ENCODE measurements at regions not wholly inside any gene's neighbourhood (a gene's known extent, or its start where the extent isn't known, plus 50 kb on each side); places are given as distances from the start of the nearest gene placed in this dataset.

GRCh38 chr17:72304859-72305258 lies 184.0 kb downstream of the SOX9 start:
- no peak overlapping the region for H3K27ac Mint-ChIP-seq
- no peaks in the 10 kb centered on the region for H3K9me3 ChIP-seq (ENCODE audit: control insufficient read depth in 2 of 2, low read length in 2 of 2)
- no peaks in the 10 kb centered on the region for H3K27me3 ChIP-seq (ENCODE audit: control insufficient read depth, insufficient read depth, low read length)
- H3K9me3 Mint-ChIP-seq, result no peaks in the 10 kb centered on the region
- H3K4me3 ChIP-seq (ENCODE audit: low read depth, low read length), result no peak overlapping the region
- DNase-seq (no peak), ATAC-seq (ENCODE audit: low read depth in 2 of 2) (no peak)
- H3K4me1 ChIP-seq (ENCODE audit: control insufficient read depth, insufficient read depth, low read length, poor library complexity, severe bottlenecking), result no peaks in the 10 kb centered on the region
- H3K4me3 Mint-ChIP-seq, result no peak overlapping the region
- H3K27me3 Mint-ChIP-seq, result no peaks in the 10 kb centered on the region
- no peaks in the 10 kb centered on the region for H3K36me3 ChIP-seq (ENCODE audit: control insufficient read depth, insufficient read depth, low read length)
- H3K27ac ChIP-seq (ENCODE audit: insufficient read depth, low read length, poor library complexity, severe bottlenecking), result no peak overlapping the region
- H3K4me1 Mint-ChIP-seq, result no peaks in the 10 kb centered on the region
- H3K36me3 Mint-ChIP-seq, result no peaks in the 10 kb centered on the region

GRCh38 chr17:72305472-72305871 lies 184.7 kb downstream of the SOX9 start:
- ATAC-seq (ENCODE audit: low read depth in 2 of 2) (no peak), DNase-seq (no peak)
- Histone ChIP-seq H3K9me3 (ENCODE audit: control insufficient read depth in 2 of 2, low read length in 2 of 2) (no peaks in the 10 kb centered on the region), H3K4me3 (ENCODE audit: low read depth, low read length) (no peak overlapping the region), H3K36me3 (ENCODE audit: control insufficient read depth, insufficient read depth, low read length) (no peaks in the 10 kb centered on the region), H3K27me3 (ENCODE audit: control insufficient read depth, insufficient read depth, low read length) (no peaks in the 10 kb centered on the region), H3K4me1 (ENCODE audit: control insufficient read depth, insufficient read depth, low read length, poor library complexity, severe bottlenecking) (no peaks in the 10 kb centered on the region), H3K27ac (ENCODE audit: insufficient read depth, low read length, poor library complexity, severe bottlenecking) (no peak overlapping the region)
- H3K4me3 Mint-ChIP-seq, result no peak overlapping the region
- H3K36me3 Mint-ChIP-seq, result no peaks in the 10 kb centered on the region
- no peak overlapping the region for H3K27ac Mint-ChIP-seq
- no peaks in the 10 kb centered on the region for H3K9me3 Mint-ChIP-seq
- no peaks in the 10 kb centered on the region for H3K4me1 Mint-ChIP-seq
- H3K27me3 Mint-ChIP-seq, result no peaks in the 10 kb centered on the region

DNA sequence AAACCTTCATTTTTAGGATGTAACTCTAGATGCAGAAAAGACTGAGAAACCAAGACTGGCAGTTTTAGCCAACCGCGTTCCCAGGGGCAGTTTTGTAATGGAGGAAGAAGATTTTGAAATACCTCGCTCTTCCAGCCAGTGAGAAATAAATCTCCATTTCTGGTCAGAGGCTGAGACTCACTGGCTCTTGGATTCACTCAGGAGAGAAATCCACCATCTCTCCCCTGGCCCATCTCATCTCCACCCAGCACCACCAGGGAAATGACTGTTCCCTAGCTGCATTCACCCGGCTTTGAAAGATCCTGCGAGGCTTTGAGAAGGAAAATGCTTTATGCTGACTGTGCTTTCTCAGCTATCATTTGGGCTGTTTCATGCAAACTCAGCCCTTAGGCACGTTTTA lies 185.2 kb downstream of the SOX9 start:
- Mint-ChIP-seq H3K27me3 (no peaks in the 10 kb centered on the region), H3K4me1 (no peaks in the 10 kb centered on the region), H3K36me3 (no peaks in the 10 kb centered on the region), H3K27ac (no peak overlapping the region), H3K4me3 (no peak overlapping the region), H3K9me3 (no peaks in the 10 kb centered on the region)
- Histone ChIP-seq H3K27me3 (ENCODE audit: control insufficient read depth, insufficient read depth, low read length) (no peaks in the 10 kb centered on the region), H3K27ac (ENCODE audit: insufficient read depth, low read length, poor library complexity, severe bottlenecking) (no peak overlapping the region), H3K36me3 (ENCODE audit: control insufficient read depth, insufficient read depth, low read length) (no peaks in the 10 kb centered on the region), H3K4me3 (ENCODE audit: low read depth, low read length) (no peak overlapping the region), H3K4me1 (ENCODE audit: control insufficient read depth, insufficient read depth, low read length, poor library complexity, severe bottlenecking) (no peaks in the 10 kb centered on the region), H3K9me3 (ENCODE audit: control insufficient read depth in 2 of 2, low read length in 2 of 2) (no peaks in the 10 kb centered on the region)
- ATAC-seq (ENCODE audit: low read depth in 2 of 2) (no peak), DNase-seq (no peak)

DNA sequence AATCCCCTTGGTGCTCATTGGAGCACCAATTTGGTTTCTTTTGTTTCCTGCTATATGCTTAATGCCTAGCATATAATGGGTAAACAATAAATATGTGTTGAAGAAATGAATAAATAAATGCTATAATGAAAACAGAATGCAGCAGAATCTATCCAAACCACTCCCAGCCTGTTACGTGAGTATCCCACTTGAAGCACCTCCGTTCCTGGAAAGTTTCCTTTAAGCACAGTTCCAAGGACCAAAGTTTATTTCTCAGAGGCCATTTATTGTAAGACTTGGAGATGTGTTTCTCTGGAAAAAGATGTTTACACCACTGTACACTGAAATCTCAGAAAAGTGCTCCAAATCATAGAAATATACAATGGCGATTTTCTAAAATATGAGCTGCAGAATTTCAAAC lies 187.0 kb downstream of the SOX9 start:
- ATAC-seq (ENCODE audit: low read depth in 2 of 2) (no peak), DNase-seq (no peak)
- Mint-ChIP-seq H3K9me3 (no peaks in the 10 kb centered on the region), H3K27me3 (no peaks in the 10 kb centered on the region), H3K4me1 (no peaks in the 10 kb centered on the region), H3K27ac (no peak overlapping the region), H3K36me3 (no peaks in the 10 kb centered on the region), H3K4me3 (no peak overlapping the region)
- Histone ChIP-seq H3K4me3 (ENCODE audit: low read depth, low read length) (no peak overlapping the region), H3K4me1 (ENCODE audit: control insufficient read depth, insufficient read depth, low read length, poor library complexity, severe bottlenecking) (no peaks in the 10 kb centered on the region), H3K9me3 (ENCODE audit: control insufficient read depth in 2 of 2, low read length in 2 of 2) (no peaks in the 10 kb centered on the region), H3K27me3 (ENCODE audit: control insufficient read depth, insufficient read depth, low read length) (no peaks in the 10 kb centered on the region), H3K36me3 (ENCODE audit: control insufficient read depth, insufficient read depth, low read length) (no peaks in the 10 kb centered on the region), H3K27ac (ENCODE audit: insufficient read depth, low read length, poor library complexity, severe bottlenecking) (no peak overlapping the region)

DNA sequence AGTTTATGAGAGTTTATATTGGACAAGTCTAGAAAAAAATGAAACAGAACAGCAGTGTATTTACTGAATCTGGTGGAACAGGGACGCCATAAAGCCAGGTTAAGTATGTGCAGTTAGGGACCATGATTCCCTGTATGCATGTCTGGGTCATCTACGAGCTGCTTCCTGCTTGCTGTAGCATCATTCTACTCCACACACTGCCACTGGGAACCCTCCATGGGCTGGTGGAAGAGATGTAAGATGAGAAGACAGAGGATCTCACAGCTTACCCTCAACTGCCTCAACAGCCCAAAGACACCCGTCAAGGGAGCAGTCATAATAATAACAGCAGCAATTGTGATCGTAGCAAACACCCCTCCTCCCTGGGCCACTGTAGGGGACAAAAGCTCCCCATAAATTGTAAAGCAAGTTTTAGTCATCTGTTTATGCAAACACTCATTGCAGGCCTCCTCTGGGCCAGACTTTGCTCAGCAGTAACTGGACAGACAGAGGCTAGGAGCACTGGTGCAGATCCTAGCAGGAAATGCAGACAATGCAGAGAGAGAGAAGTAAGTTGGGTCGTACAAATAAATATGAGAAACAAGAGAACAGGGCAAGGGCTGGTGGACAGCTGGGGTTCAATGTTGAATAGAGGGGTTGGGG lies 188.0 kb downstream of the SOX9 start:
- Mint-ChIP-seq H3K9me3 (no peaks in the 10 kb centered on the region), H3K4me1 (no peaks in the 10 kb centered on the region), H3K36me3 (no peaks in the 10 kb centered on the region), H3K27me3 (no peaks in the 10 kb centered on the region), H3K27ac (peak overlapping the region in 1 of 3 donors; percentile 81), H3K4me3 (no peak overlapping the region)
- ATAC-seq (ENCODE audit: low read depth in 2 of 2), result no peak
- H3K9me3 ChIP-seq (ENCODE audit: control insufficient read depth in 2 of 2, low read length in 2 of 2), result no peaks in the 10 kb centered on the region
- no peak overlapping the region for H3K4me3 ChIP-seq (ENCODE audit: low read depth, low read length)
- no peaks in the 10 kb centered on the region for H3K36me3 ChIP-seq (ENCODE audit: control insufficient read depth, insufficient read depth, low read length)
- no peak for DNase-seq
- no peaks in the 10 kb centered on the region for H3K4me1 ChIP-seq (ENCODE audit: control insufficient read depth, insufficient read depth, low read length, poor library complexity, severe bottlenecking)
- no peaks in the 10 kb centered on the region for H3K27me3 ChIP-seq (ENCODE audit: control insufficient read depth, insufficient read depth, low read length)
- no peak overlapping the region for H3K27ac ChIP-seq (ENCODE audit: insufficient read depth, low read length, poor library complexity, severe bottlenecking)

DNA sequence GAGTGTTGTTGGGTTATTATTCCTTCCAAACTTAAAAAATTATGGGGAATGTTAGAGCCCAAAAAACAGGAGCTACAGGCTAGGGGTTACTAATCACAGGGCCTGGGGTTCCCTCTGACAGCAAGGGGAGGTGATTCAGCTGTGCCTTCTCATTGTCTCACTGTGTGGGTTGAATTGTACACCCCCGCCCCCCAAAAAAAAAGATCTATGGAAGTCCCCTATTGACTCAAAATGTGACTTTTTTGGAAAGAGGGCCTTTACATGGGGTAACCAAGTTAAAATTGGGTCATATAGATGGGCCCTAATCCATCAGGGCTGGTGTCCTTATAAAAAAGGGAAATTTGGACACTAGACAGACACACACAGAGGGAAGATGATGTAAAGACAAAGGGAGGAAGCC lies 190.2 kb downstream of the SOX9 start:
- Histone ChIP-seq H3K4me1 (ENCODE audit: control insufficient read depth, insufficient read depth, low read length, poor library complexity, severe bottlenecking) (no peaks in the 10 kb centered on the region), H3K27ac (ENCODE audit: insufficient read depth, low read length, poor library complexity, severe bottlenecking) (no peak overlapping the region), H3K36me3 (ENCODE audit: control insufficient read depth, insufficient read depth, low read length) (no peaks in the 10 kb centered on the region), H3K27me3 (ENCODE audit: control insufficient read depth, insufficient read depth, low read length) (no peaks in the 10 kb centered on the region), H3K9me3 (ENCODE audit: control insufficient read depth in 2 of 2, low read length in 2 of 2) (no peaks in the 10 kb centered on the region), H3K4me3 (ENCODE audit: low read depth, low read length) (no peak overlapping the region)
- Mint-ChIP-seq H3K4me3 (no peak overlapping the region), H3K36me3 (no peaks in the 10 kb centered on the region), H3K27ac (no peak overlapping the region), H3K4me1 (no peaks in the 10 kb centered on the region), H3K9me3 (peaks cover 0 to 2% (median 0%) of the 10 kb centered on the region in 7 donors), H3K27me3 (no peaks in the 10 kb centered on the region)
- no peak for ATAC-seq (ENCODE audit: low read depth in 2 of 2)
- DNase-seq, result no peak

DNA sequence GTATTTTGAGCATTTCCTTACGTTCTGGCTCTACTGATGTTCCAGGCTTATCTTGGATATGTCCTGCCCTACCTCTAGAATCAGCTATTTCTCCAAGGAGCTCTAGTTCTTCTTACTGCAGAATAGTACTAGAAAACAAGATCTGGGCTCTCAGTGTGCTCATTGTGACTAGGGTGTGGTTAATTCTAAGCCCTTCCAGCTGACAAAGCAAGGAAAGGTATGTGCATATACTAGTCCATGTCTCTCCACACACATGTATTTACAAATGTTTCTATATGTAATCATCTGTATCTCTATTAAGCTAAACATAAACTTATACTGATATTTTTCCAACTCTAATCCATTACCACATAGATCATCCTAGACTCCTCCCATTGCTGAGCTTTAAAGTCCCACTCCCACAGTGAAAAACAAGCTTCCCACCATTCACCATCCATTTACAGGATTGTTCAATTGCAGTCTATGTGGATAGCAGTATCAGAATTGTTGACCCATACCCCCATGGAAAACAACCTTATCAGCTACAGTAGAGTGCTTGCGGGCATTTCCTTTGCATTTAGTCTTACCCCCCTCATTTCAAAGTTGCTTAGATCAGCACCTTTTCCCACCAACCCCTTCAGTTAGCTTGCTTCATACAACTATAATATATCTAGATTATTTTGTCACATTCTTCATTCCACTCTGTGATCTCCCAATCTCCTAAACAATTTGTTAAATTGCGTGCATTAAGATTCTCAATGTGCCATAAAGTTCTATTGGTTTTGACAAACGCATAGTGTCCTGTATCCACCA lies 194.5 kb downstream of the SOX9 start:
- no peaks in the 10 kb centered on the region for H3K36me3 ChIP-seq (ENCODE audit: control insufficient read depth, insufficient read depth, low read length)
- no peak overlapping the region for H3K27ac ChIP-seq (ENCODE audit: insufficient read depth, low read length, poor library complexity, severe bottlenecking)
- Mint-ChIP-seq H3K27me3 (peaks cover 4% of the 10 kb centered on the region), H3K9me3 (peaks cover 0 to 3% (median under 1%) of the 10 kb centered on the region in 7 donors), H3K36me3 (no peaks in the 10 kb centered on the region), H3K4me3 (no peak overlapping the region), H3K27ac (no peak overlapping the region), H3K4me1 (no peaks in the 10 kb centered on the region)
- no peaks in the 10 kb centered on the region for H3K27me3 ChIP-seq (ENCODE audit: control insufficient read depth, insufficient read depth, low read length)
- no peak for ATAC-seq (ENCODE audit: low read depth in 2 of 2)
- H3K9me3 ChIP-seq (ENCODE audit: control insufficient read depth in 2 of 2, low read length in 2 of 2), result no peaks in the 10 kb centered on the region
- no peak for DNase-seq
- H3K4me1 ChIP-seq (ENCODE audit: control insufficient read depth, insufficient read depth, low read length, poor library complexity, severe bottlenecking), result no peaks in the 10 kb centered on the region
- no peak overlapping the region for H3K4me3 ChIP-seq (ENCODE audit: low read depth, low read length)

DNA sequence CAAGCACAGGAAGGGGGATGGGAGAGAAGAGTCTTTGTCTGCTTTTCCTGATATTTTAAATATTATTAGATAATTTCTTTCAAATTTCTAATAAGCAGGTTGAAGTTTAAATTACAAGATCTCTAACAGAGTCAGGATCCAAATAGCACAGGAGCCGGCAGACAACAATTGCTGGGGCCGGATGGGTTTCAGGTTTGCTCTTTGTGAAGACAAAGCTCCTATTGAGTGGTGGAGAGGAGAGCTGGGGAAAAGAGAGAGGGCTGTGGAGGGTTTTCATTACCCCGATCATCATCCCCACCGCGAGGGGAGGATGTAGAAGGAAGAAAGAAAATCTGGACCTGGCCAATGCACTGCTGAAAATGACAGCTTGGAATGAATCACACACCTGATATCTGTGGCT lies 197.3 kb downstream of the SOX9 start:
- H3K27ac Mint-ChIP-seq, result no peak overlapping the region
- H3K36me3 ChIP-seq (ENCODE audit: control insufficient read depth, insufficient read depth, low read length), result no peaks in the 10 kb centered on the region
- no peaks in the 10 kb centered on the region for H3K4me1 Mint-ChIP-seq
- H3K27me3 Mint-ChIP-seq, result peaks cover 4% of the 10 kb centered on the region
- H3K4me1 ChIP-seq (ENCODE audit: control insufficient read depth, insufficient read depth, low read length, poor library complexity, severe bottlenecking), result no peaks in the 10 kb centered on the region
- H3K4me3 ChIP-seq (ENCODE audit: low read depth, low read length), result no peak overlapping the region
- H3K9me3 Mint-ChIP-seq, result peaks cover 0 to 9% (median 2%) of the 10 kb centered on the region in 7 donors
- no peak overlapping the region for H3K27ac ChIP-seq (ENCODE audit: insufficient read depth, low read length, poor library complexity, severe bottlenecking)
- no peaks in the 10 kb centered on the region for H3K36me3 Mint-ChIP-seq
- DNase-seq, result no peak
- no peak overlapping the region for H3K4me3 Mint-ChIP-seq
- H3K27me3 ChIP-seq (ENCODE audit: control insufficient read depth, insufficient read depth, low read length), result no peaks in the 10 kb centered on the region
- no peak for ATAC-seq (ENCODE audit: low read depth in 2 of 2)
- no peaks in the 10 kb centered on the region for H3K9me3 ChIP-seq (ENCODE audit: control insufficient read depth in 2 of 2, low read length in 2 of 2)

Measured in CD4-positive, CD25-positive, alpha-beta regulatory T cell (primary cell).